Naive B cell (primary cell): ENCODE measurements at regions not wholly inside any gene's neighbourhood (a gene's known extent, or its start where the extent isn't known, plus 50 kb on each side); places are given as distances from the start of the nearest gene placed in this dataset.

Experiments
- ATAC-seq, 2 donors: fragments of 150-1000 bp; cut with Tn5 transposase; 2 replicates each; pipeline ENCODE4 v1.10.0; 2021; ENCODE audit warnings: low read depth in 2 of 2, mild to moderate bottlenecking in 2 of 2, moderate library complexity in 2 of 2
- DNase-seq: peaks from one replicate; pipeline ENCODE4 v3.0.0; 2022
- H3K27ac Mint-ChIP-seq, 6 donors: one replicate each; pipeline ENCODE4 v1.8.0; 2020 to 2022; ENCODE audit warnings: mild to moderate bottlenecking in 6 of 6, mixed read lengths in 6 of 6, moderate library complexity in 5 of 6, inconsistent platforms in 2 of 6
- H3K27me3 Mint-ChIP-seq, 3 donors: one replicate each; pipeline ENCODE4 v1.8.0; 2021 to 2022; ENCODE audit warnings: mixed read lengths in 3 of 3, mild to moderate bottlenecking in 1 of 3
- H3K36me3 Mint-ChIP-seq, 2 donors: one replicate each; pipeline ENCODE4 v1.8.0; 2020 to 2022; ENCODE audit warnings: mixed read lengths in 2 of 2, inconsistent platforms in 1 of 2, mild to moderate bottlenecking in 1 of 2
- H3K4me1 Mint-ChIP-seq, 3 donors: one replicate each; pipeline ENCODE4 v1.8.0; 2020 to 2022; ENCODE audit warnings: mixed read lengths in 3 of 3, inconsistent platforms in 1 of 3, mild to moderate bottlenecking in 1 of 3, moderate library complexity in 1 of 3
- H3K4me3 Mint-ChIP-seq, 8 donors: one replicate each; pipeline ENCODE4 v1.8.0; 2020 to 2022; ENCODE audit warnings: mild to moderate bottlenecking in 8 of 8, mixed read lengths in 8 of 8, moderate library complexity in 8 of 8, inconsistent platforms in 2 of 8
- H3K9me3 Mint-ChIP-seq, 7 donors: one replicate each; pipeline ENCODE4 v1.8.0; 2020 to 2022; ENCODE audit warnings: mixed read lengths in 7 of 7, mild to moderate bottlenecking in 5 of 7, inconsistent platforms in 2 of 7, moderate library complexity in 1 of 7

GRCh38 chr5:68918306-68918705 lies 175.5 kb upstream of the SLC30A5 start:
- Mint-ChIP-seq H3K36me3 (peaks cover 0 to 8% of the 10 kb centered on the region in 2 donors), H3K9me3 (peaks cover 9 to 29% (median 14%) of the 10 kb centered on the region in 7 donors), H3K27ac (no peak overlapping the region), H3K4me1 (no peaks in the 10 kb centered on the region), H3K4me3 (no peak overlapping the region), H3K27me3 (peaks cover 0 to 10% (median 1%) of the 10 kb centered on the region in 3 donors)
- no peak for ATAC-seq
- DNase-seq = no peak

DNA sequence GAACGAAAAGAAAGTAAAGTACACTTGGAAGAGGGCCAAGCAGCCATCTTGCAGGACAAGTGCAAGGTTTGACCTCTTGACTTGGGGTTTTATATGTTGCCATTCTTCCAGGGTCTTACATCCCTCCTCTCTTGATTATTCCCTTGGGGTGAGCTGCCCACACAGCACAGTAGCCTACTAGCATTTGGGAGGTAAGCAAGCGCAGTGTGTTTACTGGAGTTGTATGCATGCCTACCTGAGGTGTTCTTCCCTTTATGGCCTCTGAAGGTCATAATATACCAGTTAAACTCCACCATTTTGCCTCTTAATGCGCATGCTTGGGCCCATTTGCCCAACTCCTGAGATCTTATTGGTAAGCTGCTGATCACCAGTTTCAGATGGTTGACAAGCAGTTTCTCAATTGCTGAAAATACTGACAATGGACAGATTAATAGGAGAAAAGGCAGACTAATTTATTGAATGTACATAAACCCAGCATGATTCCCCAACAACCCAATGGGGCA lies 173.8 kb upstream of the SLC30A5 start:
- Mint-ChIP-seq H3K4me3 (no peak overlapping the region), H3K27ac (no peak overlapping the region), H3K36me3 (peaks cover 0 to 8% of the 10 kb centered on the region in 2 donors), H3K27me3 (peaks cover 0 to 25% (median 8%) of the 10 kb centered on the region in 3 donors), H3K9me3 (peaks cover 9 to 29% (median 14%) of the 10 kb centered on the region in 7 donors), H3K4me1 (no peaks in the 10 kb centered on the region)
- DNase-seq (no peak), ATAC-seq (no peak)

GRCh38 chr5:68920888-68921287 lies 172.9 kb upstream of the SLC30A5 start:
- Mint-ChIP-seq H3K36me3 (peaks cover 0 to 8% of the 10 kb centered on the region in 2 donors), H3K27ac (no peak overlapping the region), H3K27me3 (peaks cover 0 to 25% (median 14%) of the 10 kb centered on the region in 3 donors), H3K4me3 (no peak overlapping the region), H3K9me3 (peaks cover 9 to 29% (median 14%) of the 10 kb centered on the region in 7 donors), H3K4me1 (no peaks in the 10 kb centered on the region)
- ATAC-seq = no peak
- DNase-seq = no peak

DNA sequence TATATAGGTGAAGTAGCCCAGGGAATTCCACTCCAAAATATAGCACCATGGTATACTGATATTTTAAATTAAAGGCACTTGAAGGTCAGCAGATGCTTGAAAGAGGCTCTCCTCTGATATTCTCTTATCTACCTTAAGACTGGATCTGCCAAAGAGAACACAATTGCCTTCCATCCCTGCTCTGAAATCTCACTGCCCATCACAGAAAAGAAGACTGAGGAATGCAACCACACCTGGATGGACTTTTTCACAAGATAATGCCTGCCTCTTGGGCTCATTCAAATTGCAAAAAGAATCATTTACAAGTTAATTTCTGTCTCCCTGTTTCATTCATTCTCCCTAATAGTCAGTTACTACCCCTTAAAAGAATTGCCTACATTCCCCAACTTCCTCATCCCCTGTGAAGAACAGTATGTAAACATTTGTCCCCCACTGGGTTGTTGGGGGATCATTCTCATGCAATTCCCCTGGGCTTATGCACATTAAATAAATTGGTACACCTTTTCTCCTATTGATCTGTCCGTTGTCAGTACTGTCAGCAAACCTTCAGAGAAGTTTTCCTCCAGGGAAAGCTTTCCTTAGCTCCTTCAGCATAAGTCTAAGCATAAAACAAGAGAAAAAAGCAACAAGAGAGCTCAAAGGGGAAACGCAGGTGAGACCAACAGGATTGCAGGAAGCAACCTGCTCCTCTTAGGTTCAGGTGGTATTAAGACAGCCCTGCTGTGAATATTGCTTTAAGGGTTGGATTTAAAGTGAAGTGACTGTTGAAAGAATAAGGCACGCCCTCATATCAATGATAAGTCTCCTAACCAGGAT lies 171.4 kb upstream of the SLC30A5 start:
- DNase-seq (no peak), ATAC-seq (no peak)
- Mint-ChIP-seq H3K27ac (peak overlapping the region in 1 of 6 donors; percentile 35), H3K9me3 (peaks cover 9 to 28% (median 14%) of the 10 kb centered on the region in 7 donors), H3K36me3 (peaks cover 0 to 8% of the 10 kb centered on the region in 2 donors), H3K4me3 (no peak overlapping the region), H3K27me3 (peaks cover 5 to 25% (median 16%) of the 10 kb centered on the region in 3 donors), H3K4me1 (no peaks in the 10 kb centered on the region)

GRCh38 chr5:68924481-68925145 lies 169.2 kb upstream of the SLC30A5 start:
- ATAC-seq = no peak
- DNase-seq = no peak
- no peaks in the 10 kb centered on the region for H3K4me1 Mint-ChIP-seq
- H3K27me3 Mint-ChIP-seq = peaks cover 5 to 25% (median 16%) of the 10 kb centered on the region in 3 donors
- H3K9me3 Mint-ChIP-seq = peaks cover 0 to 17% (median 5%) of the 10 kb centered on the region in 7 donors
- H3K4me3 Mint-ChIP-seq = no peak overlapping the region
- peak overlapping the region in 1 of 6 donors; percentile 20 for H3K27ac Mint-ChIP-seq
- H3K36me3 Mint-ChIP-seq = no peaks in the 10 kb centered on the region

DNA sequence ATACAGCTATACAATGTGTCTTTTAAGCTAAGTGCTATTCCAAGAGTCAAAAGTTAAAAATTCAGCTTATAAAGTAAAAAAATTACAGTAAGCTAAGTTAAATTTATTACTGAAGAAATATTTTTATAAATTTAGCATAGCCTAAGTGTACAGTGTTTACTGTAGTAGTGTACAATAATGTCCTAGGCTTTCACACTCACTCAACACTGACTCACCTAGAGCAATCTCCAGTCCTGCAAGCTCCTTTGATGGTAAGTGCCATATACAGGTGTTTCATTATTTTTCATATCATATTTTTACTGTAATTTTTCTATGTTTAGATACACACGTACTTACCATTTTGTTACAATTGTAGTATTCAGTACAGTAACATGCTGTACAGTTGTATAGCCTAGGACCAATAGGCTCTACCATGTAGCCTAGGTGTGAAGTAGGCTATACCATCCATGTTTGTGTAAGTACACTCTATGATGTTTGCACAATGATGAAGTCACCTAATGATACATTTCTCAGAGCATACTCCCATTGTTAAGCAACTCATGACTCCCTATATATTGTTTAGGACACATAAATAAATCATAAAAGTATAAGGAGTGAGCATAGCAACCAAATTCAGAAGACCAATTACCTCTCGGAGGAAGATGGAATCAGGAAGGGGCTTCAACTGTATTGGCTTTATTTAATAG lies 165.1 kb upstream of the SLC30A5 start:
- peaks cover 8 to 43% (median 31%) of the 10 kb centered on the region in 7 donors for H3K9me3 Mint-ChIP-seq
- H3K27me3 Mint-ChIP-seq = peaks cover 5 to 10% (median 10%) of the 10 kb centered on the region in 3 donors
- no peak overlapping the region for H3K4me3 Mint-ChIP-seq
- no peak overlapping the region for H3K27ac Mint-ChIP-seq
- H3K4me1 Mint-ChIP-seq = no peaks in the 10 kb centered on the region
- DNase-seq (no peak), ATAC-seq (no peak)
- peaks cover 7 to 18% of the 10 kb centered on the region in 2 donors for H3K36me3 Mint-ChIP-seq

DNA sequence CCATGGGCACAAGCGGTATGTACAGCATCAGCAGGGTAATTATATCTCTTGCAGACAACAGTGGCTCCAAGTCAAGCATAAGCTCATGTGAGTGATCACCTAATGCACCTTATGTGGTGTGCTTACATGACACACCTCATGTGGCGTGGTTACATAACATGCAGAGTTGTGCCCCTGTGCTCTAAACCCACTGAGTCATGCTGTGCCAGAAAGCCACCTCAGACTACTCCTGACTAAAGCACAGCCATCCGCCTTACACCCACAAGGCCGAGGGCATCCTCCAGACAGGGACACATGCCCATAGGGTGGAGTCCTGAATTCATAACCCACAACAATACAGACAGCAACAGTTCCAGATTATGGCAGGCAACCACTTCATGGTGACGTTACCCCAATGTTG lies 163.7 kb upstream of the SLC30A5 start:
- Mint-ChIP-seq H3K9me3 (peaks cover 8 to 57% (median 41%) of the 10 kb centered on the region in 7 donors), H3K27me3 (peaks cover 0 to 8% (median 5%) of the 10 kb centered on the region in 3 donors), H3K4me3 (no peak overlapping the region), H3K4me1 (no peaks in the 10 kb centered on the region), H3K36me3 (peaks cover 8 to 23% of the 10 kb centered on the region in 2 donors), H3K27ac (no peak overlapping the region)
- no peak for DNase-seq
- ATAC-seq = no peak

DNA sequence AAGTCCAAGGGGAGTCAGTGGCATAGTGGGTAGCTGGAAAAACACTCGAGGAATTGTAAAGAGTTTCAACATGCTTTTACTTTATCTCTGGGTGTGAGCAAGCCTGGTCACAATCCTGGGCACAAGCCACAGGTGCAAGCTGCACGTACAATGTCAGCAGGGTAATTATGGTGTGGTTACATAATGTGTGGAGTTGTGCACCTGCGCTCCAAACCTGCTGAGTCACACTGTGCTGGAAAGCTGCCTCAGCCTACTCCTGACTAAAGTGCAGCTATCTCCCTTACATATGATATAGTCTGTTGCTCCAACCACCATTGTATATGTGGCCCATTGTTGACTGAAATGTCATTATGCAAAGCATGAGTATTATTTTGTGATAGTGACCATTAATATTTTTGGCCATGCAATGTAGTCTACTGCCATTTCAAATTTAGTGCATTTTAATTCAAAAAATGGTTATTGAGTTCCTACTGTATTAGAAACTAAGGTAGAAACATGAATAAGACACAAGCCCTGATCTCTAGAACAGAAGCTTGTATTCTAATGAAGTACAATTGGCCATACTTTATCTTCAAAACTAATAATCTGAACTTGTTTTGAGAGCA lies 160.9 kb upstream of the SLC30A5 start:
- Mint-ChIP-seq H3K27me3 (peaks cover 0 to 20% (median 0%) of the 10 kb centered on the region in 3 donors), H3K4me1 (no peaks in the 10 kb centered on the region), H3K9me3 (peaks cover 8 to 76% (median 41%) of the 10 kb centered on the region in 7 donors), H3K36me3 (peaks cover 8 to 23% of the 10 kb centered on the region in 2 donors), H3K4me3 (no peak overlapping the region), H3K27ac (peak overlapping the region in 1 of 6 donors; percentile 32)
- DNase-seq = peak; percentile 14
- no peak for ATAC-seq

GRCh38 chr5:68942169-68942568 lies 151.6 kb upstream of the SLC30A5 start:
- ATAC-seq (no peak), DNase-seq (no peak)
- H3K27me3 Mint-ChIP-seq = peaks cover 0 to 10% (median 0%) of the 10 kb centered on the region in 3 donors
- H3K9me3 Mint-ChIP-seq = peaks cover 4 to 32% (median 13%) of the 10 kb centered on the region in 7 donors
- peak overlapping the region in 1 of 6 donors; percentile 5 for H3K27ac Mint-ChIP-seq
- peaks cover 0 to 7% (median 0%) of the 10 kb centered on the region in 3 donors for H3K4me1 Mint-ChIP-seq
- H3K4me3 Mint-ChIP-seq = no peak overlapping the region
- peaks cover 0 to 7% of the 10 kb centered on the region in 2 donors for H3K36me3 Mint-ChIP-seq

DNA sequence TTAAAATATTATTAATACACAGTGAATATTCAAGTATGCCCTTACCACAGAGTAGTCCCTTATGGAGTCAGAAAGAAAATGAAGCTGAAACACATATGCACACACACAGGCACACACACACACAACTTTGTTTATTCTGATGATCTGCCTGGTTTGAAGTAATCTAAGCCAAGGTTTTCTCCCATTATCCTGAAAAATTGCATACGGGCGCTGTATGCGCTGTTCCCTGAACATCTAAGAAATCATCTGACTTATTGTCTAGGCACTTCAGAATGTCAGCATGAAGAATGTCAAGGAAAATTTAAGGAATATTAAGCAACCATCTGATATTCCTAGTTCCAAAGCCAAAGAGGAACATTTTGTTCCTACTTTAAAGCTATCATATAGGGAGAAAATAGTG lies 147.1 kb upstream of the SLC30A5 start:
- no peaks in the 10 kb centered on the region for H3K4me1 Mint-ChIP-seq
- ATAC-seq (no peak), DNase-seq (no peak)
- peaks cover 4 to 8% (median 5%) of the 10 kb centered on the region in 7 donors for H3K9me3 Mint-ChIP-seq
- no peak overlapping the region for H3K27ac Mint-ChIP-seq
- H3K36me3 Mint-ChIP-seq = peaks cover 0 to 7% of the 10 kb centered on the region in 2 donors
- H3K4me3 Mint-ChIP-seq = no peak overlapping the region
- H3K27me3 Mint-ChIP-seq = peaks cover 0 to 7% (median 4%) of the 10 kb centered on the region in 3 donors

GRCh38 chr5:68947986-68948385 lies 145.8 kb upstream of the SLC30A5 start:
- Mint-ChIP-seq H3K9me3 (peaks cover 0 to 5% (median under 1%) of the 10 kb centered on the region in 7 donors), H3K4me3 (no peak overlapping the region)
- ATAC-seq = no peak

DNA sequence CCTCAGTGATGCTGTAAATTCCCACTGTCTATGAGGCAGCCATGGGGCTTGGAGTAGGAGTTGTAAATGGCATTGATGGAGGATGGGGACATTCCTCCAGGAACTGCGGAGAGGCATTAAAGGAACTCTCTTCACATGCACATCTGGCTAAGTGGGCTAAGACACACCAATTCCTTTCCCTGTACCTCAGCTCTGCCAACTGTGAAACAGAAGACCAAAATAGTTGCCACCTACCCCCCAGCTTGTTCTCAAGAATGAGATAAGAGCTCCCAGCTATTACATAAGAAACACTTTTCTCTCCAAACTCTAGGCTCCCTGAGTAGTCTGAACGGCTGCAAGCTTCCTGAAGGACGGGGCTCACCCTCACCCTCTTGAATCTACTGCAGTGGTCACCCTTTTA lies 144.6 kb upstream of the SLC30A5 start:
- H3K9me3 Mint-ChIP-seq = peaks cover 0 to 5% (median 0%) of the 10 kb centered on the region in 7 donors
- no peak overlapping the region for H3K27ac Mint-ChIP-seq
- ATAC-seq = no peak
- no peaks in the 10 kb centered on the region for H3K4me1 Mint-ChIP-seq
- H3K4me3 Mint-ChIP-seq = no peak overlapping the region
- H3K36me3 Mint-ChIP-seq = no peaks in the 10 kb centered on the region
- no peak for DNase-seq
- peaks cover 4 to 11% (median 7%) of the 10 kb centered on the region in 3 donors for H3K27me3 Mint-ChIP-seq

More at GRCh38 chr5:68947986-68948385, 145.8 kb upstream of the SLC30A5 start:
- no peaks in the 10 kb centered on the region for H3K4me1 Mint-ChIP-seq
- peaks cover 0 to 3% of the 10 kb centered on the region in 2 donors for H3K36me3 Mint-ChIP-seq
- H3K27ac Mint-ChIP-seq = no peak overlapping the region
- H3K27me3 Mint-ChIP-seq = peaks cover 4 to 8% (median 7%) of the 10 kb centered on the region in 3 donors
- no peak for DNase-seq

- DNase-seq (no peak), ATAC-seq (no peak)
- Mint-ChIP-seq H3K27me3 (peaks cover 4 to 11% (median 7%) of the 10 kb centered on the region in 3 donors), H3K9me3 (peaks cover 0 to 5% (median 0%) of the 10 kb centered on the region in 7 donors), H3K36me3 (no peaks in the 10 kb centered on the region), H3K4me1 (no peaks in the 10 kb centered on the region), H3K4me3 (no peak overlapping the region), H3K27ac (no peak overlapping the region)
Measured at GRCh38 chr5:68949711-68950110, 144.1 kb upstream of the SLC30A5 start.
